ENCODE measurements at regions not wholly inside any gene's neighbourhood (a gene's known extent, or its start where the extent isn't known, plus 50 kb on each side); places are given as distances from the start of the nearest gene placed in this dataset.
"Not testable (repeated sequence)": the region's sequence is repeated elsewhere in the genome, so short reads cannot be mapped to it uniquely, and the experiment has no call there.

DNA sequence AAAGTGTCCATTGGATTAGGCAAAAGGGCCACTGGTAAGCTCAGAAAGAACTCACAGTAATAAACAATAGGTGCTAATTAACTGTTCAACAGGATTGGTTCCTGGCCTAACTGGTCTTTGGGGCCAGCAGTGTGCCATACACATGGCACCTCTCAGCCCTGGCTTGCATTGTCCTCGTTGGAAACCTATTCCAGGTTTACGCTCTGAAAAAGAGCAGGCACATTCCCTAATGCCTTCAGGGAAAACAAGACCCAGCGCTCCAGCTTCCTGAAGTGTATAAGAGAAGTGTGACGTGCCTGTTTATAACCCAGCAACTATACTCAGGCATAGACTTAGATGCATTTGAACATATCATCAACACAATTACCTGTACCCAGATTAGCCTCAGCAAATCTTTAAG lies 51.9 kb upstream of the RBM47 start:
- H3K36me3 ChIP-seq (ENCODE audit: low read depth): no peaks in the 10 kb centered on the region

DNA sequence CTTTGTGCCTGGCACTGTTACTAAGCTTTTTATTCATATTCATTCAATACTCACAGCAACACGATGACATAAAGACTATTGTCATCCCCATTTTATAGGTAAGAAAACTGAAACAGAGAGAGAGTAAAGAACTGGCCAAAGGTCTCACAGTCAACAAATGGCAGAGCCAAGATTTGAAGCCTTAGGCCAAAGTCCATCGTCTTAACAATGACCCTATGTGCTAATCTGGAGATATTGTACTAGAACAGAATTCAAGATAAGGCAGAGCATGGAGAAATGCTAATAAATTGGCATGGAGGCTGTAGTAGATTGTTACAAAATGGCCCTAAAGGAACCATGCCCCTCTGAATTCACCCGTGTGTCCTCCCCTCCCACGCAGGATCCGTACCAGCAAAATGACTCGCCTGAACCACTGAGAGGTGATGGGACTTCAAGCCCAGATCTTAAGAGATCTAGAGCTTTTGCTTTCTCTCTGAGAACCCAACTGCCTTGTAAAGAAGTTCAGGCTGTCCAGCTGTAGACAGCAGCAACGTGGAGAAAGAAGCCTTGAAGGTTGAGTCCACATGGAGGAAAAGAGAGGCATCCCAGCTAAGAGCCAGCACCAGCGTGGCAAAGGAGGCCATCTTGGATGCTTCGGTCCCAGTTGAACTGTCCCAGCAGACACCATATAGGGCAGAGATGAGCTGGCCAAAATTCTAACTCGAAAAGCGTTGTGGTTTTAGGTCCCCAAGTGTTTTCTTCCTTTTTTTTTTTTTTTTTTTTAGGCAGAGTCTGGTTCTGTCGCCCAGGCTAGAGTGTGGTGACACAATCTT lies 52.8 kb upstream of the RBM47 start:
- DNase-seq (no peak), ATAC-seq (peak; percentile 65)
- Histone ChIP-seq H3K9me3 (no peaks in the 10 kb centered on the region), H3K4me3 (no peak overlapping the region), H3K4me1 (ENCODE audit: low read depth) (no peaks in the 10 kb centered on the region), H3K36me3 (ENCODE audit: low read depth) (no peaks in the 10 kb centered on the region)
- intact Hi-C loops (cut with DNase I, micrococcal nuclease): no loop called here
- TF ChIP-seq, protein P1, sequence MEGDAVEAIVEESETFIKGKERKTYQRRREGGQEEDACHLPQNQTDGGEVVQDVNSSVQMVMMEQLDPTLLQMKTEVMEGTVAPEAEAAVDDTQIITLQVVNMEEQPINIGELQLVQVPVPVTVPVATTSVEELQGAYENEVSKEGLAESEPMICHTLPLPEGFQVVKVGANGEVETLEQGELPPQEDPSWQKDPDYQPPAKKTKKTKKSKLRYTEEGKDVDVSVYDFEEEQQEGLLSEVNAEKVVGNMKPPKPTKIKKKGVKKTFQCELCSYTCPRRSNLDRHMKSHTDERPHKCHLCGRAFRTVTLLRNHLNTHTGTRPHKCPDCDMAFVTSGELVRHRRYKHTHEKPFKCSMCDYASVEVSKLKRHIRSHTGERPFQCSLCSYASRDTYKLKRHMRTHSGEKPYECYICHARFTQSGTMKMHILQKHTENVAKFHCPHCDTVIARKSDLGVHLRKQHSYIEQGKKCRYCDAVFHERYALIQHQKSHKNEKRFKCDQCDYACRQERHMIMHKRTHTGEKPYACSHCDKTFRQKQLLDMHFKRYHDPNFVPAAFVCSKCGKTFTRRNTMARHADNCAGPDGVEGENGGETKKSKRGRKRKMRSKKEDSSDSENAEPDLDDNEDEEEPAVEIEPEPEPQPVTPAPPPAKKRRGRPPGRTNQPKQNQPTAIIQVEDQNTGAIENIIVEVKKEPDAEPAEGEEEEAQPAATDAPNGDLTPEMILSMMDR (IDR thresholded peaks at IDR 0.05): no peak

More for the DNA sequence above, 51.9 kb upstream of the RBM47 start:
- Histone ChIP-seq H3K9me3 (no peaks in the 10 kb centered on the region), H3K4me3 (no peak overlapping the region), H3K4me1 (ENCODE audit: low read depth) (no peaks in the 10 kb centered on the region)
- ATAC-seq: no peak
- TF ChIP-seq, protein P1 (IDR thresholded peaks at IDR 0.05): no peak
- no peak for DNase-seq
- intact Hi-C loops (cut with DNase I, micrococcal nuclease): no loop called here

DNA sequence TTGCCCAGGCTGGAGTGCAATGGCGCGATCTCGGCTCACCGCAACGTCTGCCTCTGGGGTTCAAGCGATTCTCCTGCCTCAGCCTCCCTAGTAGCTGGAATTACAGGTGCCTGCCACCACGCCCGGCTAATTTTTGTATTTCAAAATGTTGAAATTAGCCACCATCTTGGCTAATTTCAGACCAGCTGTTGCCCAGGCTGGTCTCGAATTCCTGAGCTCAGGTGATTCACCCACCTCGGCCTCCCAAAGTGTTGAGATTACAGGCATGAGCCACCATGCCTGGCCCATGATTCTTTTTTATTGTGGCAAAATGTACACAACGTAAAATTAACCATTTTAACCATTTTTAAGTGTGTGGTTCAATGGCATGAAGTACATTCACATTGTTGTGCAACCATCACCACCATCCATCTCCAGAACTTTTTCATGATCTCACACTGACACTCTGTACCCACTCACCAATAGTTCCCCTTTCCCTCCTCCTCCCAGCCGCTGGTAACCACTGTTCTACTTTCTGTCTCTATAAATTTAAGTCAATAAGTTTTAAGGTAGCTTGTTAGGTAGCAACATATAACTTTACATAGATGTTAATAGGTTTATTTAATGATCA lies 54.0 kb upstream of the RBM47 start:
- intact Hi-C loops (cut with DNase I, micrococcal nuclease); H3K4me3 ChIP-seq; DNase-seq; H3K36me3 ChIP-seq (ENCODE audit: low read depth); H3K9me3 ChIP-seq; ATAC-seq; H3K4me1 ChIP-seq (ENCODE audit: low read depth): not testable (repeated sequence)

DNA sequence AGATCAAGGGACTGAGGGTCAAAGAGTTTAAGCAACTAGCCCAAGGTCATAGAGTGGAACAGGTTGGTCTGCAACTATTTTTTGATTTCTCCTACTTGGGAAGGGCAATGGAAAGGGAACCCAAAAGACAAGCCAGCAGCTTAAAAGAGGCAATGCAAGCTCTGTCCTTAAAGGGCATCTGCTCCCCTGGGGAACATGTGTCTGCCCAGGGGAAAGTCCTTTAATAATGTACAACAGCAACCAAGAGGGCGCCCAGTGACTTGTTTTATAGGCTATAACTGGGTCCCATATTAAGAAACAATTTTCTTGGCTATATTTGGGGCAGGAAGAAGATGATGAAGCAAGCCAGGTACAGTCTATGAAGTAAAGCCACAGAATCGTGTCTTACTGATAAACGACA lies 54.7 kb upstream of the RBM47 start:
- H3K9me3 ChIP-seq: no peaks in the 10 kb centered on the region
- ATAC-seq: no peak

DNA sequence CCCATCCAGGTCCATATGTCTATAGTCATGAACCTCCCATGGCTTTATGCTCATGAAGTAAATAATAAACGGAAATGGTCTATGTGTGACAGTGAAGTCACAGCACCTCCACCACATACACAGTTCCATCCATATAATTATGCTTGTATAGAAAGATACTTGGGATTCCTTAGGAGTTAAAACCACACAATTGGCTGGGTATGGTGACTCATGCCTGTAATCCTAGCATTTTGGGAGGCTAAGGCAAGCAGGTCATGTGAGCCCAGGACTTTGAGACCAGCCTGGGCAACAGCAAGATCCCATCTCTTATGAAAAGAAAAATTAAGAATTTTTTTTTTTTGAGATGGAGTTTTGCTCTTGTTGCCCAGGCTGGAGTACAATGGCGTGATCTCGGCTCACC lies 55.6 kb upstream of the RBM47 start:
- intact Hi-C loops (cut with DNase I, micrococcal nuclease): no loop called here
- no peak for ATAC-seq
- TF ChIP-seq, protein P1 (IDR thresholded peaks at IDR 0.05): no peak

More for the DNA sequence above, 54.7 kb upstream of the RBM47 start:
- no peak for DNase-seq
- Histone ChIP-seq H3K4me1 (ENCODE audit: low read depth) (no peaks in the 10 kb centered on the region), H3K36me3 (ENCODE audit: low read depth) (no peaks in the 10 kb centered on the region), H3K4me3 (no peak overlapping the region)
- TF ChIP-seq, protein P1 (IDR thresholded peaks at IDR 0.05): no peak
- intact Hi-C loops (cut with DNase I, micrococcal nuclease): no loop called here

More for the DNA sequence above, 55.6 kb upstream of the RBM47 start:
- Histone ChIP-seq H3K4me1 (ENCODE audit: low read depth) (no peaks in the 10 kb centered on the region), H3K36me3 (ENCODE audit: low read depth) (no peaks in the 10 kb centered on the region), H3K9me3 (no peaks in the 10 kb centered on the region), H3K4me3 (no peak overlapping the region)
- no peak for DNase-seq

Data from mucosa of descending colon (tissue), 3 donors.